ENCODE measurements at regions not wholly inside any gene's neighbourhood (a gene's known extent, or its start where the extent isn't known, plus 50 kb on each side); places are given as distances from the start of the nearest gene placed in this dataset.

GRCh38 chr4:74878323-74878722, 54.6 kb upstream of the PARM1 start:
- no peak for DNase-seq (ENCODE audit: low read depth, low spot score)

- no peak for DNase-seq (ENCODE audit: low read depth, low spot score)
Measured at GRCh38 chr4:74875451-74875850, 57.5 kb upstream of the PARM1 start.

- peak; percentile 25 for DNase-seq (ENCODE audit: low read depth, low spot score)
Measured at GRCh38 chr4:74874753-74875367, 58.1 kb upstream of the PARM1 start.

- DNase-seq (ENCODE audit: low read depth, low spot score), result no peak
Measured at GRCh38 chr4:74873545-74874301, 59.2 kb upstream of the PARM1 start.

GRCh38 chr4:74858921-74859562, 64.7 kb upstream of the BTC start:
- no peak for DNase-seq (ENCODE audit: low read depth, low spot score)

- no peak for DNase-seq (ENCODE audit: low read depth, low spot score)
Measured at GRCh38 chr4:74855879-74856278, 61.6 kb upstream of the BTC start.

- no peak for DNase-seq (ENCODE audit: low read depth, low spot score)
Measured at GRCh38 chr4:74848774-74849173, 54.5 kb upstream of the BTC start.

GRCh38 chr4:74845834-74846233, 51.5 kb upstream of the BTC start:
- DNase-seq (ENCODE audit: low read depth, low spot score), result no peak
